ENCODE measurements at regions not wholly inside any gene's neighbourhood (a gene's known extent, or its start where the extent isn't known, plus 50 kb on each side); places are given as distances from the start of the nearest gene placed in this dataset.
A peak's percentile ranks its signal among the peaks of the same experiment; 100 is the strongest.

DNA sequence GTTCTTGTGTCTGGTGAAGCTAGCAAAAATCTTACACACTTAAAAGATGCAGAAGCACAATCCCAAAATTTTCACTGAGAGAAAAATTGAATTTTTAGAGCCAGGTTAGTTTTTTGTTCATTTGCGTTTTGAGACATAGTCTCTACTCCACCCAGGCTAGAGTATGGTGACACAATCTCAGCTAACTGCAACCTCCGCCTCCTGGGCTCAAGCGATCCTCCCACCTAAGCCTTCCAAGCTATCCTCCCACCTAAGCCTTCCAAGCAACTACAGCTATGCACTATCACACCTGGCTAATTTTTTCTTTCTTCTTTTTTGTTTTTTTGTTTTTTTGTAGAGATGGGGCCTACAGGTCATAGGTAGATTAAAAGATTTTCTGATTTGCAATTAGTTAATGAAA lies 113.1 kb upstream of the RAB6C start:
- 100% methylated on average over 2 of the region's 3 CpGs for WGBS (ENCODE audit: insufficient coverage)
- POLR2A ChIA-PET, result interaction anchor here (0.6 kb wide), 1 partner anchor 87 kb away, joined by 3 read pairs; no protein-coding TSS in a partner anchor

DNA sequence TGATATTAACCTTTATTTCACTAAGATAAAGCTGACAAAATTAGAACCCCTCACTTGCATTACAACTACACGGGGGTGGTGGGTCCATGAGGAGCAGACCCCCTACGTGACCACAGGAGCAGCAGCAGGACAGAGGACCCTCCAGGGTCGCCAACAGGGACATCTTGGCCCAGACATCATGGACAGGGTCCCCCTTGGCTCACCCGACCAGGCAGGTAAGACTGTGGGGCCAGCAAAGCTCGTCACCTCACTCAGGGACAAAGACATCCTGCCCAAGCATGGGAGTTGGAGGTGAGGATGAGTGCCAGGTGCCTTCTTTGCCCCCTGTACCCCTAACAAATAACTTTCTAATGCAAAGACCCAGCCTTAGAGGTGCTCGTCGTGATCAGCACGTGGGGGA lies 111.3 kb upstream of the RAB6C start:
- ChIA-PET POLR2A (no interaction called here), CTCF (no interaction called here)
- H3K4me1 ChIP-seq (ENCODE audit: control extremely low read depth in 1 of 4, control insufficient read depth in 4 of 4, insufficient read depth in 4 of 4, low read length in 3 of 4), result no peaks in the 10 kb centered on the region
- H3K27me3 ChIP-seq (replicated peaks in 2 of 5; ENCODE audit: control insufficient read depth in 4 of 5, insufficient read depth in 5 of 5, low read length in 4 of 5), result peaks cover 0 to 5% (median 0%) of the 10 kb centered on the region in 5 experiments
- no peak for DNase-seq
- H3K27ac ChIP-seq (ENCODE audit: insufficient read depth in 1 of 2, low read depth in 1 of 2, low read length in 2 of 2, poor library complexity in 1 of 2, severe bottlenecking in 2 of 2), result no peak overlapping the region
- no peaks in the 10 kb centered on the region for H3K36me3 ChIP-seq (ENCODE audit: control insufficient read depth in 4 of 4, insufficient read depth in 4 of 4, low read length in 3 of 4)
- WGBS (ENCODE audit: insufficient coverage), result 95% methylated on average over 3 of the region's 8 CpGs
- no peak overlapping the region for H3K4me3 ChIP-seq (ENCODE audit: control insufficient read depth in 1 of 7, extremely low read depth in 1 of 7, insufficient read depth in 4 of 7, low read depth in 2 of 7, low read length in 6 of 7)
- no peaks in the 10 kb centered on the region for H3K9me3 ChIP-seq (ENCODE audit: control extremely low read depth in 1 of 5, control insufficient read depth in 4 of 5, insufficient read depth in 2 of 5, low read depth in 1 of 5, low read length in 4 of 5)

More for the DNA sequence above, 113.1 kb upstream of the RAB6C start:
- Histone ChIP-seq H3K36me3 (ENCODE audit: control insufficient read depth in 4 of 4, insufficient read depth in 4 of 4, low read length in 3 of 4) (no peaks in the 10 kb centered on the region), H3K4me1 (ENCODE audit: control extremely low read depth in 1 of 4, control insufficient read depth in 4 of 4, insufficient read depth in 4 of 4, low read length in 3 of 4) (no peaks in the 10 kb centered on the region), H3K9me3 (ENCODE audit: control extremely low read depth in 1 of 5, control insufficient read depth in 4 of 5, insufficient read depth in 2 of 5, low read depth in 1 of 5, low read length in 4 of 5) (no peaks in the 10 kb centered on the region), H3K4me3 (ENCODE audit: control insufficient read depth in 1 of 7, extremely low read depth in 1 of 7, insufficient read depth in 4 of 7, low read depth in 2 of 7, low read length in 6 of 7) (no peak overlapping the region), H3K27ac (ENCODE audit: insufficient read depth in 1 of 2, low read depth in 1 of 2, low read length in 2 of 2, poor library complexity in 1 of 2, severe bottlenecking in 2 of 2) (no peak overlapping the region), H3K27me3 (replicated peaks in 2 of 5; ENCODE audit: control insufficient read depth in 4 of 5, insufficient read depth in 5 of 5, low read length in 4 of 5) (peaks cover 0 to 2% (median 0%) of the 10 kb centered on the region in 5 experiments)
- CTCF ChIA-PET, result interaction anchor here (0.8 kb wide), 1 partner anchor 10 kb away, joined by 3 read pairs; no protein-coding TSS in a partner anchor
- DNase-seq, result no peak

DNA sequence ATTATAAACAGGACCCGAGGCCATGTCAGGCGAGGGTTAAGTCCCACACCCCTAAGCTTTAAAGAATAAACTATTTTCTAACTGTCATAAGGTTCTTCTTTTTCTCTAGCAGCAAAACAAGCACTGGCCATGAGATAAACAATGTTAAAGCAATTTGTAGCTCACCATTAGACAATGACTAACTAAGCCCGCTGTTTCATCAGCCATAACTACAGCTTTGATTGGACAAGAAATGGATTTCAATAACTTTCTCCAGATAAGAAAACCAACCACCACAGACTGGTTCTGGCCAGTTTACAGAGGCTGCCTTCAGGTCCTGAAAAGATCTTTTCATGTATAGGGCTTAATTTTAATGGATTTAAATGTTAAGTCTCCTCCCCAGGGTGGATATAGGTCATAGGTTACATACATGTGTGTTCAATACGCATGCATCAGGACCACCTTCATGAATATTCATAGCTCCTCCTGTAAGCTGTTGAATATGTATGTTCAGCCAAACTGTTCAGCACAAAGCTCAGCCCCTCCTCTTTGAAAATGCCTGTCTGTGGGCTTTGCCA lies 108.7 kb upstream of the RAB6C start:
- H3K27me3 ChIP-seq (replicated peaks in 2 of 5; ENCODE audit: control insufficient read depth in 4 of 5, insufficient read depth in 5 of 5, low read length in 4 of 5), result peaks cover 0 to 3% (median 0%) of the 10 kb centered on the region in 5 experiments
- H3K4me3 ChIP-seq (ENCODE audit: control insufficient read depth in 1 of 7, extremely low read depth in 1 of 7, insufficient read depth in 4 of 7, low read depth in 2 of 7, low read length in 6 of 7), result no peak overlapping the region
- H3K36me3 ChIP-seq (ENCODE audit: control insufficient read depth in 4 of 4, insufficient read depth in 4 of 4, low read length in 3 of 4), result no peaks in the 10 kb centered on the region
- DNase-seq, result no peak
- ChIA-PET CTCF (interaction anchor here (0.9 to 1.8 kb wide), 4 partner anchors 10 to 50 kb away, joined by 3 to 4 read pairs (median 3); no protein-coding TSS in a partner anchor), POLR2A (no interaction called here)
- H3K9me3 ChIP-seq (ENCODE audit: control extremely low read depth in 1 of 5, control insufficient read depth in 4 of 5, insufficient read depth in 2 of 5, low read depth in 1 of 5, low read length in 4 of 5), result no peaks in the 10 kb centered on the region
- WGBS (ENCODE audit: insufficient coverage), result 75% methylated on average over 2 of the region's 4 CpGs
- no peaks in the 10 kb centered on the region for H3K4me1 ChIP-seq (ENCODE audit: control extremely low read depth in 1 of 4, control insufficient read depth in 4 of 4, insufficient read depth in 4 of 4, low read length in 3 of 4)
- H3K27ac ChIP-seq (ENCODE audit: insufficient read depth in 1 of 2, low read depth in 1 of 2, low read length in 2 of 2, poor library complexity in 1 of 2, severe bottlenecking in 2 of 2), result no peak overlapping the region

DNA sequence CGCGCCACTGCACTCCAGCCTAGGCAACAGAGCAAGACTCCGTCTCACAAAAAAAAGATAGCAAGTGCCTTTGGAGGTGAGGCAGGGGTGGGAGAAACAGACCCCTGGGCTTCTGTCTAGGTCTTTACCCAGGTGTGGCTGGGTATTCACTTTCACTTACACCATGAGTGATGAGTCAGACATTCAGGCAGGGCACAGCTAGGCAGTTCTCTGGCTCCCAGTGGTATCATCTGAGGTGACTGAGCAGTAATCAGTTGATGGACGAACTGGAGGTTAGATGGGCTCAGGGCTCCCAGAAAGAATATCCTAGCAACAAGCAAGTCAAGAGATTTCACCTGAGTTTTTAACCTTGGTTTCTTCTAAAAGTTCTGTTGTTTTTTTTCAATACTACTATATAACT lies 107.0 kb upstream of the RAB6C start:
- ChIA-PET CTCF (interaction anchor here (1.0 kb wide), 2 partner anchors 13 to 22 kb away, joined by 3 read pairs; no protein-coding TSS in a partner anchor), POLR2A (no interaction called here)
- H3K4me3 ChIP-seq (ENCODE audit: control insufficient read depth in 1 of 7, extremely low read depth in 1 of 7, insufficient read depth in 4 of 7, low read depth in 2 of 7, low read length in 6 of 7), result no peak overlapping the region
- 100% methylated on average over 1 of the region's 4 CpGs for WGBS (ENCODE audit: insufficient coverage)
- H3K9me3 ChIP-seq (ENCODE audit: control extremely low read depth in 1 of 5, control insufficient read depth in 4 of 5, insufficient read depth in 2 of 5, low read depth in 1 of 5, low read length in 4 of 5), result no peaks in the 10 kb centered on the region
- H3K36me3 ChIP-seq (ENCODE audit: control insufficient read depth in 4 of 4, insufficient read depth in 4 of 4, low read length in 3 of 4), result no peaks in the 10 kb centered on the region
- DNase-seq, result no peak
- peaks cover 5 to 8% (median 8%) of the 10 kb centered on the region in 4 experiments for H3K4me1 ChIP-seq (ENCODE audit: control extremely low read depth in 1 of 4, control insufficient read depth in 4 of 4, insufficient read depth in 4 of 4, low read length in 3 of 4)
- H3K27ac ChIP-seq (ENCODE audit: insufficient read depth in 1 of 2, low read depth in 1 of 2, low read length in 2 of 2, poor library complexity in 1 of 2, severe bottlenecking in 2 of 2), result no peak overlapping the region
- H3K27me3 ChIP-seq (replicated peaks in 2 of 5; ENCODE audit: control insufficient read depth in 4 of 5, insufficient read depth in 5 of 5, low read length in 4 of 5), result peaks cover 0 to 3% (median 0%) of the 10 kb centered on the region in 5 experiments

DNA sequence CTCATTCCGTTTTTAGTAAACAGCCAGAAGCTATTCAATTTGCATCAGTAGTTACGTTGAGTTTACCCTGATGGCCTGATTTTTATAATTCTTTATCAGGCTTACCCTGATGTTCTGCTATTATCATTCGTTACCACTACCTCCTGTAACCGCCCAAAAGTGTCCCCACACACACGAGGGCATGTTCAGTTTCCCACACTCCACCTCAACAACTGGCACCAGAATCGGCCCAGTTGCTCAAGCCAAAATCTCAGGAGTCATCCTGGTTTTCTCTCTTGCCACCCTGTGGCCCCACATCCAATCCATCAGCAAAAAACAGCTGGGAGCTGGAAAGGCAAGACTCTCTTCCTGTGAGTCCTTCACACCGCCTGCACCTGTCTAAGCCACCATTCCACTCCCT lies 102.9 kb upstream of the RAB6C start:
- CTCF ChIA-PET, result interaction anchor here (0.8 to 1.4 kb wide), 3 partner anchors 10 to 47 kb away, joined by 3 to 4 read pairs (median 3); no protein-coding TSS in a partner anchor
- peak in 2 of 3 donors; percentile 23 to 47 for DNase-seq

DNA sequence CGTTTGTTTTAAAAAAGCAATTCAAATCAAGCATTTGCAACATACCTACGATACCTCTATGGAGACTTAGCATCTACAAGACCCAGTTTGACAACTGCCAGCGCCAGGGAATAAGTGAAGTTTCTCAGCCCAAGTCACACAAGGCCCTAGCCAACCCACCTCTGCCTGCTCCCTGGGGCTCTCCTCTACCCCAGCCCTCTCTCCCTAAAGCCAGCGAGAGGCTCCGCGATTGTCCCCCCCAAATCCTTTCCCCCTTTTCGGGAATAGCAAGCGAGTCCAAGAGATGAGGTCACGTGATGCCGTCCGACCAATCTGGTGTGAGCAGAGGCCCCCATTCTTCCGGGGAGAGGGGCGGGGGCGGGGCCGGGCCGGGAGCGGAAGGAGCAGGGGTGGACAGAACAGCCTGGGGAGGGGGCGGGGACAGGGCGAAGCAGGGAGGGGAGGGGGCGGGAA lies 102.2 kb upstream of the RAB6C start:
- H3K27ac ChIP-seq (ENCODE audit: insufficient read depth in 1 of 2, low read depth in 1 of 2, low read length in 2 of 2, poor library complexity in 1 of 2, severe bottlenecking in 2 of 2), result peak overlapping the region in 1 of 2 experiments; percentile 70
- ChIA-PET CTCF (interaction anchor here (0.8 kb wide), 1 partner anchor 46 kb away, joined by 4 read pairs; no protein-coding TSS in a partner anchor), POLR2A (no interaction called here)
- no peaks in the 10 kb centered on the region for H3K9me3 ChIP-seq (ENCODE audit: control extremely low read depth in 1 of 5, control insufficient read depth in 4 of 5, insufficient read depth in 2 of 5, low read depth in 1 of 5, low read length in 4 of 5)
- peak; percentile 78 to 90 (median 87) for DNase-seq
- WGBS (ENCODE audit: insufficient coverage), result 4% methylated on average over 5 of the region's 20 CpGs
- peak overlapping the region; percentile 69 to 92 (median 76) for H3K4me3 ChIP-seq (ENCODE audit: control insufficient read depth in 1 of 7, extremely low read depth in 1 of 7, insufficient read depth in 4 of 7, low read depth in 2 of 7, low read length in 6 of 7)
- H3K4me1 ChIP-seq (ENCODE audit: control extremely low read depth in 1 of 4, control insufficient read depth in 4 of 4, insufficient read depth in 4 of 4, low read length in 3 of 4), result peaks cover 5 to 16% (median 9%) of the 10 kb centered on the region in 4 experiments
- H3K27me3 ChIP-seq (replicated peaks in 2 of 5; ENCODE audit: control insufficient read depth in 4 of 5, insufficient read depth in 5 of 5, low read length in 4 of 5), result no peaks in the 10 kb centered on the region
- no peaks in the 10 kb centered on the region for H3K36me3 ChIP-seq (ENCODE audit: control insufficient read depth in 4 of 4, insufficient read depth in 4 of 4, low read length in 3 of 4)

More for the DNA sequence above, 102.9 kb upstream of the RAB6C start:
- Histone ChIP-seq H3K9me3 (ENCODE audit: control extremely low read depth in 1 of 5, control insufficient read depth in 4 of 5, insufficient read depth in 2 of 5, low read depth in 1 of 5, low read length in 4 of 5) (no peaks in the 10 kb centered on the region), H3K4me3 (ENCODE audit: control insufficient read depth in 1 of 7, extremely low read depth in 1 of 7, insufficient read depth in 4 of 7, low read depth in 2 of 7, low read length in 6 of 7) (peak overlapping the region in 6 of 7 experiments; percentile 75 to 92 (median 78)), H3K27ac (ENCODE audit: insufficient read depth in 1 of 2, low read depth in 1 of 2, low read length in 2 of 2, poor library complexity in 1 of 2, severe bottlenecking in 2 of 2) (no peak overlapping the region), H3K27me3 (replicated peaks in 2 of 5; ENCODE audit: control insufficient read depth in 4 of 5, insufficient read depth in 5 of 5, low read length in 4 of 5) (peaks cover 0 to 1% (median 0%) of the 10 kb centered on the region in 5 experiments), H3K4me1 (ENCODE audit: control extremely low read depth in 1 of 4, control insufficient read depth in 4 of 4, insufficient read depth in 4 of 4, low read length in 3 of 4) (peaks cover 5 to 16% (median 9%) of the 10 kb centered on the region in 4 experiments), H3K36me3 (ENCODE audit: control insufficient read depth in 4 of 4, insufficient read depth in 4 of 4, low read length in 3 of 4) (no peaks in the 10 kb centered on the region)
- 75% methylated on average over 7 of the region's 7 CpGs for WGBS (ENCODE audit: insufficient coverage)
- POLR2A ChIA-PET, result no interaction called here
